ENCODE measurements at regions not wholly inside any gene's neighbourhood (a gene's known extent, or its start where the extent isn't known, plus 50 kb on each side); places are given as distances from the start of the nearest gene placed in this dataset.

DNA sequence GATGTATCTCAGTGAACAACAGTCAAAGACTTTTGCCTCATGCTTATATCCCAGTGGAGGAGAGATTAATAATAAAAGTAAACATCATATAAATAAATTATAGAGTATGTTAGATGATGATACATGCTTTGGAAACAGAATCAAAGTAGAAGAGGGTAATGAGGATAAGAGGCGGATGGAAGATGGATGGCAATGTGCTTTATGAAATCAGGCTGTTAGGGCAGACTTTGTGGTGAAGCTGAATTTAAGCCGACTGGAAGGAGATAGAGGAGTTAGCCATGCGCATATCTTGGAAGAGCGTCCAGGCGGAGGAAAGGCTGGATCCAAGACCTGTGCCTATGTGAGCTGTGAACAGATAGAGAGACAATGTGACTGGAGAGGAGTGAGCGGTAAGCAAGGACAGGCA lies 74.9 kb upstream of the GUCY1A1 start:
- TF ChIP-seq PHF8 (conservative IDR thresholded peaks at IDR 0.05; ENCODE audit: low read depth, low read length) (no peak), POLR2A (IDR thresholded peaks at IDR 0.05; ENCODE audit: control extremely low read depth in 1 of 2, low read depth in 2 of 2, low read length in 2 of 2) (no peak), RFX5 (IDR thresholded peaks at IDR 0.05; ENCODE audit: borderline replicate concordance, low read depth, low read length) (no peak), EZH2 (IDR thresholded peaks at IDR 0.05; ENCODE audit: low read depth, low read length, severe bottlenecking) (no peak)

Measured in H1 (cell line).